ENCODE measurements at regions not wholly inside any gene's neighbourhood (a gene's known extent, or its start where the extent isn't known, plus 50 kb on each side); places are given as distances from the start of the nearest gene placed in this dataset.

GRCh38 chr13:23510979-23511735 lies 59.1 kb upstream of the TNFRSF19 start:
- no peaks in the 10 kb centered on the region for H3K36me3 ChIP-seq (ENCODE audit: control insufficient read depth in 5 of 5, insufficient read depth in 5 of 5, low read length in 5 of 5)
- peaks cover 0 to 6% (median 3%) of the 10 kb centered on the region in 5 donors for H3K27me3 ChIP-seq (ENCODE audit: control insufficient read depth in 5 of 5, insufficient read depth in 4 of 5, low read length in 5 of 5)
- H3K27ac ChIP-seq (ENCODE audit: low read depth, low read length), result no peak overlapping the region
- no peaks in the 10 kb centered on the region for H3K9me3 ChIP-seq (ENCODE audit: control insufficient read depth in 5 of 5, low read length in 5 of 5)
- H3K4me1 ChIP-seq (ENCODE audit: control insufficient read depth in 5 of 5, insufficient read depth in 5 of 5, low read length in 5 of 5), result peaks cover 0 to 14% (median 0%) of the 10 kb centered on the region in 5 donors
- no peak overlapping the region for H3K4me3 ChIP-seq (ENCODE audit: low read depth in 1 of 5, low read length in 5 of 5)
- H3K9ac ChIP-seq (ENCODE audit: low read length in 5 of 5), result no peak overlapping the region

- peaks cover 0 to 5% (median 0%) of the 10 kb centered on the region in 5 donors for H3K4me1 ChIP-seq (ENCODE audit: control insufficient read depth in 5 of 5, insufficient read depth in 5 of 5, low read length in 5 of 5)
- no peak overlapping the region for H3K9ac ChIP-seq (ENCODE audit: low read length in 5 of 5)
- H3K27ac ChIP-seq (ENCODE audit: low read depth, low read length), result no peak overlapping the region
Measured at GRCh38 chr13:23512762-23513395, 57.3 kb upstream of the TNFRSF19 start.

DNA sequence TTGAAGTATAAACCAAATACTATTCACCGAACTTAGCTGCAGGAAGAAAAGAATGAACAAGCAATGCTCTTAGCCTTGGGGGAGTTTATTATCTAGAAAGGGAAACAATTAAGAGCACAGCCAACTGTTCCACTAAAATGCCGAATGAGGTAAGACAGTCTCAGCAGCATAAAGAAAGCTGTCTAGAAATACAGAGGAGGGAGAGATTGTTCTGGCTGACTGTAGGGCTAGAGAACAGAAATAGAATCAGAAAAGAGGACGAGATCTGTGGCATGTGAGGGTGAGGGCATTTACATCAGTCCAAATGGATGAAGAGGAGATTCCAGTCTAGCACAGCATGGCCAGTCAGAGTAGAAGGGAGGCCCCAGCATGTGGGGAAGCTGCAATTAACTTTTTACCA lies 56.8 kb upstream of the TNFRSF19 start:
- H3K9me3 ChIP-seq (ENCODE audit: control insufficient read depth in 5 of 5, low read length in 5 of 5), result no peaks in the 10 kb centered on the region
- H3K9ac ChIP-seq (ENCODE audit: low read length in 5 of 5), result no peak overlapping the region
- H3K4me1 ChIP-seq (ENCODE audit: control insufficient read depth in 5 of 5, insufficient read depth in 5 of 5, low read length in 5 of 5), result peaks cover 0 to 5% (median 0%) of the 10 kb centered on the region in 5 donors
- H3K27me3 ChIP-seq (ENCODE audit: control insufficient read depth in 5 of 5, insufficient read depth in 4 of 5, low read length in 5 of 5), result peaks cover 0 to 6% (median 3%) of the 10 kb centered on the region in 5 donors
- no peaks in the 10 kb centered on the region for H3K36me3 ChIP-seq (ENCODE audit: control insufficient read depth in 5 of 5, insufficient read depth in 5 of 5, low read length in 5 of 5)
- no peak overlapping the region for H3K4me3 ChIP-seq (ENCODE audit: low read depth in 1 of 5, low read length in 5 of 5)
- H3K27ac ChIP-seq (ENCODE audit: low read depth, low read length), result no peak overlapping the region

More at GRCh38 chr13:23512762-23513395, 57.3 kb upstream of the TNFRSF19 start:
- H3K27me3 ChIP-seq (ENCODE audit: control insufficient read depth in 5 of 5, insufficient read depth in 4 of 5, low read length in 5 of 5), result peaks cover 0 to 6% (median 3%) of the 10 kb centered on the region in 5 donors
- H3K4me3 ChIP-seq (ENCODE audit: low read depth in 1 of 5, low read length in 5 of 5), result no peak overlapping the region
- H3K9me3 ChIP-seq (ENCODE audit: control insufficient read depth in 5 of 5, low read length in 5 of 5), result no peaks in the 10 kb centered on the region
- no peaks in the 10 kb centered on the region for H3K36me3 ChIP-seq (ENCODE audit: control insufficient read depth in 5 of 5, insufficient read depth in 5 of 5, low read length in 5 of 5)

DNA sequence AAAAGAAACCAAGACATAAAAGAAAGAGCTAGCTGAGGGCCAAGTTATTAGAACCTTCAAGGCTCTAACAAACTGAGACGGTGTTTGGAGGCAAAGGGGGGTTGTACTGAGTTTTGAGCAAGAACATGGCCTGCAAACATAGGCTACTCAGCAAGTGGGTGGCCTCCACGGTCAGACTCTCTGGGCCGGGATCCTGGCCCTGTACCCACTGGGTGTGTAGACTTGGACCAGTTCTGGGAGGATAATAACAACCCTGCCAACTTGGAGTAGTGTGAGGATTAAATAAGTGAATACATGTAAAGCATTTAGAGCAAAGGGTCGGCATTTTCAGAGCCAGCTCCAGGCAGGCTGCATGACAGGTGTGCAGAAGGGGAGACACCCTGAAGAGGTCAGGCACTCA lies 56.1 kb upstream of the TNFRSF19 start:
- no peaks in the 10 kb centered on the region for H3K9me3 ChIP-seq (ENCODE audit: control insufficient read depth in 5 of 5, low read length in 5 of 5)
- peaks cover 0 to 6% (median 3%) of the 10 kb centered on the region in 5 donors for H3K27me3 ChIP-seq (ENCODE audit: control insufficient read depth in 5 of 5, insufficient read depth in 4 of 5, low read length in 5 of 5)
- H3K4me3 ChIP-seq (ENCODE audit: low read depth in 1 of 5, low read length in 5 of 5), result no peak overlapping the region
- no peaks in the 10 kb centered on the region for H3K36me3 ChIP-seq (ENCODE audit: control insufficient read depth in 5 of 5, insufficient read depth in 5 of 5, low read length in 5 of 5)
- H3K9ac ChIP-seq (ENCODE audit: low read length in 5 of 5), result no peak overlapping the region
- peaks cover 0 to 5% (median 0%) of the 10 kb centered on the region in 5 donors for H3K4me1 ChIP-seq (ENCODE audit: control insufficient read depth in 5 of 5, insufficient read depth in 5 of 5, low read length in 5 of 5)
- no peak overlapping the region for H3K27ac ChIP-seq (ENCODE audit: low read depth, low read length)

DNA sequence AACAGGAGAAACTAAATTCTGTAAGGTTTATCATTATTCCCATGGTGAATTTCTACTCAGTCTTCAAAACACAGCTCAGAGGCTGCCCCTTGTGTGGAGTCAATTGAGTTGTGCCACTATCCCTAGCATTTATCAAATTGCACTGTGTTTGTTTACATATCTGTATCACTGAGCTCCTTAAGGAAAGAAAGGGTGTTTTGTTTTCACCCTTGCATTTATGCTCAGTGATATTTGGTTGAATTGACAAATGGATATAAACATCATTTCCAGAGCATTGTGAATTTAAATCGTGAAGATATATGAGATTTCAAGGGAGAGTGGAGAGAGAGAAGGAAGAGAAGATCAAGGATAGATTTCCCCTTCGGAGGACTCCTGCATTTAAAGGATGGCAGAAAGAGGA lies 55.1 kb upstream of the TNFRSF19 start:
- Histone ChIP-seq H3K9me3 (ENCODE audit: control insufficient read depth in 5 of 5, low read length in 5 of 5) (no peaks in the 10 kb centered on the region), H3K4me1 (ENCODE audit: control insufficient read depth in 5 of 5, insufficient read depth in 5 of 5, low read length in 5 of 5) (peaks cover 0 to 5% (median 0%) of the 10 kb centered on the region in 5 donors), H3K4me3 (ENCODE audit: low read depth in 1 of 5, low read length in 5 of 5) (no peak overlapping the region), H3K27ac (ENCODE audit: low read depth, low read length) (no peak overlapping the region), H3K9ac (ENCODE audit: low read length in 5 of 5) (no peak overlapping the region), H3K27me3 (ENCODE audit: control insufficient read depth in 5 of 5, insufficient read depth in 4 of 5, low read length in 5 of 5) (peaks cover 0 to 6% (median 3%) of the 10 kb centered on the region in 5 donors), H3K36me3 (ENCODE audit: control insufficient read depth in 5 of 5, insufficient read depth in 5 of 5, low read length in 5 of 5) (no peaks in the 10 kb centered on the region)

- Histone ChIP-seq H3K4me3 (ENCODE audit: low read depth in 1 of 5, low read length in 5 of 5) (no peak overlapping the region), H3K27me3 (ENCODE audit: control insufficient read depth in 5 of 5, insufficient read depth in 4 of 5, low read length in 5 of 5) (peaks cover 0 to 6% (median 3%) of the 10 kb centered on the region in 5 donors), H3K27ac (ENCODE audit: low read depth, low read length) (no peak overlapping the region), H3K9ac (ENCODE audit: low read length in 5 of 5) (no peak overlapping the region), H3K36me3 (ENCODE audit: control insufficient read depth in 5 of 5, insufficient read depth in 5 of 5, low read length in 5 of 5) (no peaks in the 10 kb centered on the region), H3K9me3 (ENCODE audit: control insufficient read depth in 5 of 5, low read length in 5 of 5) (no peaks in the 10 kb centered on the region), H3K4me1 (ENCODE audit: control insufficient read depth in 5 of 5, insufficient read depth in 5 of 5, low read length in 5 of 5) (peaks cover 0 to 1% (median 0%) of the 10 kb centered on the region in 5 donors)
Measured at GRCh38 chr13:23516190-23516589, 54.0 kb upstream of the TNFRSF19 start.

DNA sequence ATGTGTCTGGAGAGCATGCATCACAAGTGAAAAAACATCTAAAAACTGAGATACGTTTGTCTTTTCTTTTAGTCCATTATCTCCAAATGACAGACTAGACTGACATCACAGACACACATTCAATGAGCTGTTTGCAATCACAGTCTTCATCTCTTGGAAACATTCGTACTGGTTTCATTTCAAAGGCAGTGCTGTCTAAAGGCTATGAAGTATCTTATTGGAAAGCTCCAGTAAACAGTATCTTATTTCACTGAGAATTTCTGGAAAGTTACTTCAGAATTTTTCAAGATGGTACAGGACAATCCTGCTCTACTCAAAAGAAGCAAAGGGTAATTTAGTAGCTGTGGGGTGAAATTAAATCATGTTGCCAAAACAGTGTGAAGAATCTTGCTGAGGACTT lies 53.5 kb upstream of the TNFRSF19 start:
- Histone ChIP-seq H3K4me1 (ENCODE audit: control insufficient read depth in 5 of 5, insufficient read depth in 5 of 5, low read length in 5 of 5) (no peaks in the 10 kb centered on the region), H3K9ac (ENCODE audit: low read length in 5 of 5) (no peak overlapping the region), H3K36me3 (ENCODE audit: control insufficient read depth in 5 of 5, insufficient read depth in 5 of 5, low read length in 5 of 5) (no peaks in the 10 kb centered on the region)

DNA sequence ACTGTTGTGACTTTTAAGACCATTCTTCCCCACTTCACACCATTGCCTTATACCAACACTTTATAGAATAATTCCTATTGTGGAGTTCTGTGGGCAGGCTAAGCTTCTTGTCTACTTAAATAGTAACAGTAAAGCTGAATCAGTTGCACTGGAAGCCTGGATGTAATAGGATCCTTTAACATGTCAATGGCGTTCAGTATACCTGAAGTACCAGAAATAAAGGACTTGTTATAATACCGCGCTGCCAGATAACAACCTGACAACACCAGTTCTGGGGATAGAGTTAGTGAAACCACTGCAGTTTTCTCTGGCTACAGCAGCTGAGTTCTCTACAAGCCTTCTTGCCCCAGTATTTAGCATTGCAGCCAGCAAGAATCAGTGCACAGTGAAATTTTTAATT lies 52.0 kb upstream of the TNFRSF19 start:
- Histone ChIP-seq H3K36me3 (ENCODE audit: control insufficient read depth in 5 of 5, insufficient read depth in 5 of 5, low read length in 5 of 5) (no peaks in the 10 kb centered on the region), H3K27me3 (ENCODE audit: control insufficient read depth in 5 of 5, insufficient read depth in 4 of 5, low read length in 5 of 5) (peaks cover 0 to 6% (median 0%) of the 10 kb centered on the region in 5 donors), H3K4me1 (ENCODE audit: control insufficient read depth in 5 of 5, insufficient read depth in 5 of 5, low read length in 5 of 5) (no peaks in the 10 kb centered on the region), H3K27ac (ENCODE audit: low read depth, low read length) (no peak overlapping the region), H3K4me3 (ENCODE audit: low read depth in 1 of 5, low read length in 5 of 5) (no peak overlapping the region), H3K9me3 (ENCODE audit: control insufficient read depth in 5 of 5, low read length in 5 of 5) (no peaks in the 10 kb centered on the region), H3K9ac (ENCODE audit: low read length in 5 of 5) (no peak overlapping the region)

More for the DNA sequence above, 53.5 kb upstream of the TNFRSF19 start:
- Histone ChIP-seq H3K4me3 (ENCODE audit: low read depth in 1 of 5, low read length in 5 of 5) (no peak overlapping the region), H3K27ac (ENCODE audit: low read depth, low read length) (no peak overlapping the region), H3K9me3 (ENCODE audit: control insufficient read depth in 5 of 5, low read length in 5 of 5) (no peaks in the 10 kb centered on the region), H3K27me3 (ENCODE audit: control insufficient read depth in 5 of 5, insufficient read depth in 4 of 5, low read length in 5 of 5) (peaks cover 0 to 6% (median 3%) of the 10 kb centered on the region in 5 donors)
